H1 (cell line): ENCODE measurements at regions not wholly inside any gene's neighbourhood (a gene's known extent, or its start where the extent isn't known, plus 50 kb on each side); places are given as distances from the start of the nearest gene placed in this dataset.

Source experiments
- CTCF ChIA-PET: fragments of 300-600 bp; sonication (Branson Sonifier 250); formaldehyde crosslinking; loops from one replicate; lab custom pipeline; 2021; ENCODE audit not compliant: partially characterized antibody; lab: Charles Lee
- POLR2A ChIA-PET: fragments of 300-600 bp; sonication (Branson Sonifier 250); formaldehyde crosslinking; loops from one replicate; lab custom pipeline; 2021; ENCODE audit warnings: inconsistent platforms; ENCODE audit not compliant: partially characterized antibody; lab: Charles Lee
- DNase-seq, 2 experiments: peaks; one replicate each; pipeline versions ENCODE4 v3.0.0 to v3.0.0-alpha.2; 2010 to 2022; ENCODE audit warnings: low spot score in 2 of 2, low read depth in 1 of 2, mixed read lengths in 1 of 2
- FAIRE-seq: peaks from 2 replicates; lab custom pipeline; 2011; peaks lifted over from hg19 to GRCh38; lab: Jason Lieb, UNC
- H2AFZ ChIP-seq: 2 replicates; pipeline ENCODE4 v1.8.1; 2012; ENCODE audit warnings: low read length, inconsistent platforms
- H2AK5ac ChIP-seq: 2 replicates; pipeline ENCODE4 v1.6.1; 2013; ENCODE audit warnings: low read depth, low read length
- H2BK120ac ChIP-seq: replicated peaks from 2 replicates; pipeline ENCODE3; 2013; ENCODE audit warnings: low read depth, low read length, inconsistent platforms
- H2BK12ac ChIP-seq: 2 replicates; pipeline ENCODE4 v1.6.1; 2013; ENCODE audit warnings: low read depth, low read length
- H2BK15ac ChIP-seq: 2 replicates; pipeline ENCODE4 v1.6.1; 2013; ENCODE audit warnings: low read length
- H2BK20ac ChIP-seq: 2 replicates; pipeline ENCODE4 v1.6.1; 2013; ENCODE audit warnings: low read length
- H2BK5ac ChIP-seq: 2 replicates; pipeline ENCODE4 v1.6.1; 2013; ENCODE audit warnings: low read depth, low read length
- H3K14ac ChIP-seq: 2 replicates; pipeline ENCODE4 v1.6.1; 2013; ENCODE audit warnings: inconsistent platforms; ENCODE audit not compliant: insufficient read length
- H3K18ac ChIP-seq: 2 replicates; pipeline ENCODE4 v1.6.1; 2013; ENCODE audit warnings: low read length; ENCODE audit errors: extremely low read depth
- H3K23ac ChIP-seq: 2 replicates; pipeline ENCODE4 v1.6.1; 2013; ENCODE audit warnings: inconsistent platforms; ENCODE audit not compliant: insufficient read length
- H3K23me2 ChIP-seq: 2 replicates; pipeline ENCODE4 v1.6.1; 2013; ENCODE audit warnings: low read depth, low read length
- H3K27ac ChIP-seq: 2 replicates; pipeline ENCODE4 v1.6.1; 2011; ENCODE audit warnings: low read depth, low read length, inconsistent platforms
- H3K27me3 ChIP-seq, 4 experiments: replicated peaks in 1 of 4; 1 replicate in 1 of 4; 2 replicates in 3 of 4; pipeline versions ENCODE4 v1.6.1 to v1.8.1; 2011 to 2013; ENCODE audit warnings: low read length in 3 of 4, mild to moderate bottlenecking in 3 of 4, inconsistent platforms in 2 of 4, mixed read lengths in 2 of 4, moderate library complexity in 1 of 4; ENCODE audit not compliant: control insufficient read depth in 3 of 4, insufficient read depth in 3 of 4; ENCODE audit errors: extremely low read depth in 1 of 4
- H3K36me3 ChIP-seq, 4 experiments: 2 replicates each; pipeline versions ENCODE4 v1.6.1 to v1.8.1; 2011 to 2013; ENCODE audit warnings: mild to moderate bottlenecking in 4 of 4, low read length in 3 of 4, moderate library complexity in 2 of 4, control low read depth in 1 of 4, inconsistent platforms in 1 of 4; ENCODE audit not compliant: insufficient read depth in 4 of 4, control insufficient read depth in 2 of 4
- H3K4ac ChIP-seq: replicated peaks from 2 replicates; pipeline ENCODE3; 2013; ENCODE audit warnings: low read length, low read depth, mixed read lengths, inconsistent platforms; ENCODE audit not compliant: insufficient read length
- H3K4me1 ChIP-seq, 4 experiments: replicated peaks in 1 of 4; 1 replicate in 1 of 4; 2 replicates in 3 of 4; pipeline versions ENCODE4 v1.6.1 to v1.8.1; 2011 to 2013; ENCODE audit warnings: low read length in 3 of 4, inconsistent platforms in 2 of 4, mixed read lengths in 1 of 4; ENCODE audit not compliant: insufficient read depth in 4 of 4, control insufficient read depth in 3 of 4
- H3K4me2 ChIP-seq, 2 experiments: 2 replicates each; pipeline versions ENCODE4 v1.6.1 to v1.8.1; 2011 to 2013; ENCODE audit warnings: low read depth in 2 of 2, low read length in 2 of 2, control low read depth in 1 of 2, inconsistent platforms in 1 of 2, mild to moderate bottlenecking in 1 of 2; ENCODE audit not compliant: insufficient read depth in 1 of 2
- H3K4me3 ChIP-seq, 4 experiments: fragments of 200-600, 300-600 bp in 1 of 4; sonication (generic), shearing (Covaris generic), sonication (Bioruptor Twin) in 1 of 4; 2 replicates each; pipeline versions ENCODE4 v1.5.1 to v1.8.1; 2011 to 2016; ENCODE audit warnings: low read length in 4 of 4, low read depth in 3 of 4, control low read depth in 2 of 4, inconsistent platforms in 2 of 4, mild to moderate bottlenecking in 2 of 4, mixed read lengths in 1 of 4, moderate library complexity in 1 of 4; ENCODE audit not compliant: insufficient read depth in 2 of 4; ENCODE audit errors: extremely low read depth in 1 of 4
- H3K56ac ChIP-seq: replicated peaks from 2 replicates; pipeline ENCODE3; 2013; ENCODE audit warnings: low read depth, mild to moderate bottlenecking, mixed read lengths, low read length, inconsistent platforms; ENCODE audit not compliant: insufficient read length
- H3K79me1 ChIP-seq: 2 replicates; pipeline ENCODE4 v1.6.1; 2013; ENCODE audit warnings: low read depth, low read length, control low read depth
- H3K79me2 ChIP-seq, 2 experiments: 2 replicates each; pipeline versions ENCODE4 v1.6.1 to v1.8.1; 2012 to 2013; ENCODE audit warnings: low read length in 2 of 2, mild to moderate bottlenecking in 2 of 2, inconsistent platforms in 1 of 2; ENCODE audit not compliant: insufficient read depth in 2 of 2, control insufficient read depth in 1 of 2
- H3K9ac ChIP-seq, 4 experiments: replicated peaks in 1 of 4; 1 replicate in 1 of 4; 2 replicates in 3 of 4; pipeline versions ENCODE4 v1.6.1 to v1.8.1; 2011 to 2013; ENCODE audit warnings: low read depth in 3 of 4, low read length in 3 of 4, control low read depth in 2 of 4, mild to moderate bottlenecking in 2 of 4, moderate library complexity in 2 of 4, inconsistent platforms in 1 of 4; ENCODE audit errors: extremely low read depth in 1 of 4
- H3K9me3 ChIP-seq, 2 experiments: 2 replicates each; pipeline versions ENCODE4 v1.6.1 to v1.8.1; 2012 to 2013; ENCODE audit warnings: mild to moderate bottlenecking in 2 of 2, moderate library complexity in 2 of 2, control low read depth in 1 of 2, inconsistent platforms in 1 of 2, low read depth in 1 of 2, low read length in 1 of 2, mixed read lengths in 1 of 2; ENCODE audit not compliant: insufficient read depth in 2 of 2
- H4K20me1 ChIP-seq, 2 experiments: replicated peaks in 1 of 2; 2 replicates each; pipeline versions ENCODE3 to v1.8.1; 2011 to 2013; ENCODE audit warnings: inconsistent platforms in 2 of 2, low read length in 2 of 2, mild to moderate bottlenecking in 1 of 2; ENCODE audit not compliant: insufficient read depth in 2 of 2, control insufficient read depth in 1 of 2
- H4K5ac ChIP-seq: 2 replicates; pipeline ENCODE4 v1.6.1; 2013; ENCODE audit warnings: low read length, low read depth, mixed read lengths, inconsistent platforms; ENCODE audit not compliant: insufficient read length
- H4K8ac ChIP-seq: 2 replicates; pipeline ENCODE4 v1.8.0; 2013; ENCODE audit warnings: mild to moderate bottlenecking, moderate library complexity, low read length, inconsistent platforms; ENCODE audit not compliant: insufficient read depth; ENCODE audit errors: extremely low read depth
- H4K91ac ChIP-seq: replicated peaks from 2 replicates; pipeline ENCODE3; 2013; ENCODE audit warnings: low read length, mixed read lengths, inconsistent platforms; ENCODE audit not compliant: insufficient read length
- BRCA1 ChIP-seq: IDR thresholded peaks from 2 replicates; pipeline ENCODE4 v1.6.1; 2012; ENCODE audit warnings: low read depth, low read length, improper control_type of control experiment
- E2F6 ChIP-seq: IDR thresholded peaks from 2 replicates; pipeline ENCODE4 v1.6.1; 2012; ENCODE audit warnings: inconsistent platforms
- MAX ChIP-seq: IDR thresholded peaks from 2 replicates; pipeline ENCODE4 v1.6.1; 2012; ENCODE audit warnings: inconsistent platforms
- SAP30 ChIP-seq: fragments of 300-600 bp; sonication (generic); IDR thresholded peaks from 2 replicates; pipeline ENCODE4 v1.7.1; 2012; ENCODE audit warnings: low read length, moderate library complexity, mild to moderate bottlenecking, inconsistent platforms; ENCODE audit not compliant: insufficient read depth, insufficient replicate concordance
- TEAD4 ChIP-seq: IDR thresholded peaks from 2 replicates; pipeline ENCODE4 v1.6.1; 2012; ENCODE audit warnings: low read depth, low read length, inconsistent platforms, mixed read lengths
- USF2 ChIP-seq: IDR thresholded peaks from 2 replicates; pipeline ENCODE4 v1.6.1; 2011; ENCODE audit warnings: low read length, improper control_type of control experiment
- WGBS, 2 experiments: shearing (Covaris generic) in 1 of 2; methylation state at CpG; one replicate each; pipeline versions ENCODE4 v1.1.6 to v1.1.7; 2013 to 2015; ENCODE audit warnings: low lambda C conversion rate in 2 of 2, mixed read lengths in 2 of 2, inconsistent platforms in 1 of 2, low coverage in 1 of 2, missing lambda C conversion rate in 1 of 2; ENCODE audit not compliant: insufficient replicate concordance in 2 of 2, insufficient coverage in 1 of 2, insufficient read length in 1 of 2; ENCODE audit errors: extremely low coverage in 1 of 2, missing lambda C conversion rate in 1 of 2; 5-methylcytosine and 5-hydroxymethylcytosine counted together

- Histone ChIP-seq H3K9me3 (no peaks in the 10 kb centered on the region), H2BK12ac (no peak overlapping the region), H4K91ac (no peak overlapping the region), H2BK20ac (no peak overlapping the region), H3K4me3 (no peak overlapping the region), H3K79me2 (no peaks in the 10 kb centered on the region), H3K9ac (no peak overlapping the region), H3K14ac (no peak overlapping the region), H3K79me1 (no peaks in the 10 kb centered on the region), H3K23me2 (peaks cover 4% of the 10 kb centered on the region; the same call in 1 of the 2 replicates), H3K36me3 (no peaks in the 10 kb centered on the region), H3K18ac (no peak overlapping the region), H3K4me2 (no peak overlapping the region), H2BK120ac (no peak overlapping the region), H2AK5ac (no peak overlapping the region), H3K4ac (no peak overlapping the region), H3K23ac (no peak overlapping the region), H4K5ac (no peak overlapping the region), H3K4me1 (peaks cover 0 to 6% (median 0%) of the 10 kb centered on the region in 4 experiments; a peak in 1 of 7 replicates), H2AFZ (no peak overlapping the region), H2BK5ac (no peak overlapping the region), H3K27me3 (peaks cover 0 to 4% (median 0%) of the 10 kb centered on the region in 4 experiments; a peak in 2 of 7 replicates), H4K8ac (peak overlapping the region; percentile 8; the same call in 1 of the 2 replicates), H3K56ac (no peak overlapping the region), H3K27ac (no peak overlapping the region), H4K20me1 (no peaks in the 10 kb centered on the region), H2BK15ac (no peak overlapping the region)
- TF ChIP-seq USF2: no peak
- no peak for TF ChIP-seq TEAD4
- no peak for TF ChIP-seq SAP30
- TF ChIP-seq E2F6: no peak
- TF ChIP-seq MAX: no peak
- no peak for TF ChIP-seq BRCA1
- WGBS, 2 experiments: 89% methylated on average over 8 of the region's 9 CpGs; no CpG with 5 or more reads in 1 of the 2 experiments
- DNase-seq (no peak), FAIRE-seq (no peak)
- POLR2A ChIA-PET: no interaction called here
- CTCF ChIA-PET: interaction anchor here (0.6 to 2.2 kb wide), 3 partner anchors 28 to 391 kb away, joined by 3 to 6 read pairs (median 4); no protein-coding TSS in a partner anchor
Measured at GRCh38 chr17:79478841-79479240, 132.0 kb downstream of the RBFOX3 start.
